ENCODE measurements at regions not wholly inside any gene's neighbourhood (a gene's known extent, or its start where the extent isn't known, plus 50 kb on each side); places are given as distances from the start of the nearest gene placed in this dataset.

- TF ChIP-seq CTCF (IDR thresholded peaks at IDR 0.05): no peak
- TF ChIP-seq POLR2A (IDR thresholded peaks at IDR 0.05): no peak
These were observed 80.1 kb downstream of the ZNF280B start for GRCh38 chr22:22428222-22429098.

Measured in right lobe of liver (tissue), 4 donors.